NT2/D1 (cell line): ENCODE measurements at regions not wholly inside any gene's neighbourhood (a gene's known extent, or its start where the extent isn't known, plus 50 kb on each side); places are given as distances from the start of the nearest gene placed in this dataset.
"Not testable (repeated sequence)": the region's sequence is repeated elsewhere in the genome, so short reads cannot be mapped to it uniquely, and the experiment has no call there.

Experiments used
- DNase-seq: peaks from one replicate; pipeline ENCODE4 v3.0.0-alpha.2; 2011; ENCODE audit warnings: low read depth, low spot score
- H3K27me3 ChIP-seq: 2 replicates; pipeline ENCODE4 v1.6.0; 2011; ENCODE audit warnings: mild to moderate bottlenecking; ENCODE audit not compliant: insufficient read length, insufficient read depth
- H3K36me3 ChIP-seq: 2 replicates; pipeline ENCODE4 v1.6.1; 2011; ENCODE audit warnings: mild to moderate bottlenecking, low read length, mixed read lengths; ENCODE audit not compliant: insufficient read depth, insufficient read length
- H3K4me1 ChIP-seq: 2 replicates; pipeline ENCODE4 v1.5.1; 2011; ENCODE audit not compliant: insufficient read depth, insufficient read length
- H3K4me3 ChIP-seq: 2 replicates; pipeline ENCODE4 v1.5.1; 2011; ENCODE audit warnings: low read depth; ENCODE audit not compliant: insufficient read length
- H3K9ac ChIP-seq: 2 replicates; pipeline ENCODE4 v1.6.0; 2011; ENCODE audit warnings: low read depth; ENCODE audit not compliant: insufficient read length
- H3K9me3 ChIP-seq: 2 replicates; pipeline ENCODE4 v1.5.1; 2011; ENCODE audit warnings: mild to moderate bottlenecking, low read length; ENCODE audit not compliant: insufficient read depth

- not testable (repeated sequence) for DNase-seq, H3K4me3 ChIP-seq, H3K9ac ChIP-seq, H3K9me3 ChIP-seq, H3K27me3 ChIP-seq, H3K4me1 ChIP-seq, H3K36me3 ChIP-seq
Observed at GRCh38 chr6:60374078-60374477, 1911.9 kb downstream of the KHDRBS2 start.

DNA sequence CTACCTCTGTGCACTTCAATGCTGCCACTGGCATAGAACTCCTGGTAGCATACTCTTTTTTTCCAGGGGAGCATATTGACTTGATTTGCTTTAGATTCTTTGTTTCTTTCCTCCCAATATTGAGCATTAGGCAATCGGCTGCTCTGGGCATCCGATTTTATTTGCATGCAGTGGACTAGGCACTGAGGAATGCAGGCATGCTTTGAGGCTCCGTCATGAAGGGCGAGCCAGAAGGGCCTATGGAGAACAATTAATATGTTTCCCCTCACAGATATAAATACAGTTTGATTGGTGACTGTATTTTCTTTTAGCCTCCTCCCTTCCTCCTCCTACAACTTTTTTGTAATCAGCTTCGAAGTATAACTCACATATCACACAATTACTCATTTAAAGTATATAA, 1918.2 kb downstream of the KHDRBS2 start:
- H3K27me3 ChIP-seq, H3K4me3 ChIP-seq, H3K9ac ChIP-seq, H3K4me1 ChIP-seq, DNase-seq, H3K9me3 ChIP-seq, H3K36me3 ChIP-seq: not testable (repeated sequence)

DNA sequence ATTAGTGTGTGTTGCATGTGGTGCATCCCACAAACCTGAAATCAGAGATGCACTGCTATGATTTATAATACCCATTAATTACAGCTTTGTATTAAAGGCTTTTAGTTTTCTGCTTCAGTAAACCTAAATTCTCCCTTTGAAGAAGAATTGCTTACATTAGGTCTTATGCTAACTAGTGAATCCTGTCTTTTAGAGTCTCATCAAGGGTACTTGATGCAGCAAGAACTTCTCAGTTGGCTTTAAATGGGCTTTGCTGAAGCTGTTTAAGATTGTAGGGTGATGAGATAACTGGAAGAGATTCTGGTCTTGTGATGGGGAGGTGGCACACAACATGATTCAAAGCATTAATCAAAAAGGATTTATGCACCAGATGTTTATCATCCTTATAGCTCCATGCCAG, 1920.1 kb downstream of the KHDRBS2 start:
- H3K36me3 ChIP-seq, H3K9ac ChIP-seq, H3K9me3 ChIP-seq, H3K27me3 ChIP-seq, H3K4me3 ChIP-seq, H3K4me1 ChIP-seq, DNase-seq: not testable (repeated sequence)

DNA sequence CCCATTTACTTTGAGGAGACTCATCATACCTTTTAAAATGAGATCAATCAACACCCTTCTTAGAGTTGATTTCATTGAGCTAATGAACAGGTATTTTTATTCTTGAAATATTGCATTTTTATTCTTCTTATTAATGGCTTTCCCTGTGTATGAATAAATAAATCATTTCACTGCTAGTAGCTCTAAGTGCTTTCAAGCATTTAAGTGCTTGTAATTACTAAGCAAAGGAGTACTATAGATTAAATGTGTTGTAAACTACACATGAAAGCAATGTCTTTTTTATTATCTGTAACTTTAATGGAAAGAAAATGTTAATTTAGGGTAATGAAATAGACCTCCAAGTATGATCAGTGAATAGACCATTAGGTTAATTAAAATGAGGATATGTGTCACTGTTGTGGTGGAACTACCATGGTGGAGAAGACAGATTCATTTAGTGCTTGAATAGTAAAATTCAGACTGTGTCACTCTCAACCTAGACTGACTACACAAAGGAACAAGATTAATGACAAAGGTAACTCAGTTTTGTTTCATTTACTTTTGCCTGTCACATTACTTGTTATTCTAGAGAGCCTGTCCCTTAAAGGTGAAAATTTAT, 1943.5 kb downstream of the KHDRBS2 start:
- not testable (repeated sequence) for H3K36me3 ChIP-seq, DNase-seq, H3K4me3 ChIP-seq, H3K4me1 ChIP-seq, H3K9me3 ChIP-seq, H3K27me3 ChIP-seq, H3K9ac ChIP-seq

DNA sequence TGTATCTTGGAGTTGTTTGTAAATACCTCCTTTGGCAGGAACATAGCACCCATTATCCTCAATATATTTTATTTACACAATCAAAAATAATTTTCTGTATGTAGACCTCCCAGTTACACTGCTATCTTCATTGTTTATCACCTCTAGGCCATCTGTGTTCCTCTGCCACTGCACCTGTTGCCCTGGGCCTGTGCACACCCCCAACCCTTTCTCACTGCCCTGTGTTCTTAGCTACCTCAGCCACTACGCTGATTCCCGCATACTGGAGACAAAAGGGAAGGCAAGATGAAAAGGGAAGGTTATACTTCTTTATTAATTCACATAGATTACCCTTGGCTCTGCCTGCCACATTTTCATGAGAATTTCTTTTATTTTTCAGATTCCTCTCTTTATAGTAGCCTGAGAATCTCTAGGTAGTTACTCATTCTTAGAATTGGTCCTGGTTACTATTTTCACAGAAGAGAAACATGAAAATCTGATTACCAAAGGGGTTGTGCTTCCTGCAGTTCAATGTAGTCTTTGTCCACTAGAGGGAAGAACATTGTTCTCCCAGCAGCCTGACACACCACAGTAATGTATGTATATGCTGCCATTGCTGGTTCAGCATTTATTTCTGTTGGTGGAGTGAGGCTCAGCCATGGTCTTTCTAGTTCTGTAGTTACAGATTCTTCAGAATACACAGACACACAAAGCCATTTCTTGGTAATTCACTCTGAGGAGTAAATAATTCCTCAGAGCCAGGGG, 1947.5 kb downstream of the KHDRBS2 start:
- not testable (repeated sequence) for H3K9me3 ChIP-seq, H3K9ac ChIP-seq, DNase-seq, H3K4me3 ChIP-seq, H3K4me1 ChIP-seq, H3K27me3 ChIP-seq, H3K36me3 ChIP-seq

- H3K27me3 ChIP-seq, H3K36me3 ChIP-seq, H3K4me1 ChIP-seq, DNase-seq, H3K9me3 ChIP-seq, H3K9ac ChIP-seq, H3K4me3 ChIP-seq: not testable (repeated sequence)
Observed at GRCh38 chr6:60335124-60335523, 1950.9 kb downstream of the KHDRBS2 start.

GRCh38 chr6:60333708-60334107, 1952.3 kb downstream of the KHDRBS2 start:
- H3K9me3 ChIP-seq, H3K36me3 ChIP-seq, H3K4me3 ChIP-seq, H3K4me1 ChIP-seq, H3K9ac ChIP-seq, DNase-seq, H3K27me3 ChIP-seq: not testable (repeated sequence)

DNA sequence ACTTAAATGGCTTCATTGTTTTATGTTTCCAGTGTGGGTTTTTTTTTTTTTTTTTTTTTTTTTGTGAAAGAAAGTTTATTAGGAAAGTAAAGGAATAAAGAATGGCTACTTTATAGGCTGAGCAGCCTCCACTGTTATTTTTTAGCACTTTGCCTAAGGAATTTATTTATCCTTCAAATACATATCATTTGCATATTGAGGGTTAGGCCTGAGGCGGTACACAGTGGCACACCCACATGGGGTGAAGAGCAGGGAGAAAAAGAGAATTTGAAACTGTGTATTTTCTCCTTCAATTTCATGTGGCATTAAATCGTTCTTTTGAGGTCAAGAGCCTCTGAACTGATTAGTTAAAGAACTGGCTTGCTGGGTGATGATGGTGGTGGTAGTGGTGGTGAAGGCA, 1977.1 kb downstream of the KHDRBS2 start:
- not testable (repeated sequence) for H3K4me3 ChIP-seq, DNase-seq

More for the DNA sequence above, 1977.1 kb downstream of the KHDRBS2 start:
- not testable (repeated sequence) for H3K4me1 ChIP-seq, H3K9me3 ChIP-seq, H3K36me3 ChIP-seq, H3K27me3 ChIP-seq, H3K9ac ChIP-seq
